ENCODE measurements at regions not wholly inside any gene's neighbourhood (a gene's known extent, or its start where the extent isn't known, plus 50 kb on each side); places are given as distances from the start of the nearest gene placed in this dataset.

GRCh38 chr4:155487210-155487609, 110.4 kb upstream of the MAP9 start:
- DNase-seq (ENCODE audit: low read depth, low spot score): no peak
- POLR2A ChIA-PET: no interaction called here
- CTCF ChIA-PET: no interaction called here
- no peak overlapping the region for H3K4me3 ChIP-seq (ENCODE audit: low read depth, low read length)
- no peak for TF ChIP-seq CTCF (IDR thresholded peaks at IDR 0.05; ENCODE audit: insufficient read depth, low read length, missing control alignments)

GRCh38 chr4:155481150-155481549, 104.4 kb upstream of the MAP9 start:
- no peak for TF ChIP-seq CTCF (IDR thresholded peaks at IDR 0.05; ENCODE audit: insufficient read depth, low read length, missing control alignments)
- ChIA-PET POLR2A (no interaction called here), CTCF (no interaction called here)
- DNase-seq (ENCODE audit: low read depth, low spot score): no peak
- H3K4me3 ChIP-seq (ENCODE audit: low read depth, low read length): no peak overlapping the region

DNA sequence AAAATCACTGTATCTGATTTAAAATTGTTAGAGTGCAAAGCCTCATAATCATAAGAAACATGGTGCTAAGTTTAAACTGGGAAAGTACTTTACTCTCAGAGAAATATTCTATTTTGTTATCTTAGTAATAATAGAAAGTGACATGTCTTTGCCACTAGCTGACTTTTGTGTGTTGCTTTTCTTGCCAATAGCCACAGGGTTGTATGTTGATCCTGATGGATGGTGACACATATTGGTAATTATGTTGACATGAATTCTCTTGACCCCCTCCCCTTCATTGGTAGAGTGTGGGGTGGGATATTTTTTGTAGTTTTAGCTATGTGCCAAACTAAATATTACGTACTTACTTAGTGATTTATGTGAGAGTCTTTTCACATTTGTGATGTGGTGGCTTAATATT, 103.1 kb upstream of the MAP9 start:
- POLR2A ChIA-PET: no interaction called here
- no peak for DNase-seq (ENCODE audit: low read depth, low spot score)
- no peak overlapping the region for H3K4me3 ChIP-seq (ENCODE audit: low read depth, low read length)
- no peak for TF ChIP-seq CTCF (IDR thresholded peaks at IDR 0.05; ENCODE audit: insufficient read depth, low read length, missing control alignments)
- CTCF ChIA-PET: no interaction called here

- CTCF ChIA-PET: no interaction called here
Observed at GRCh38 chr4:155478336-155478835, 101.6 kb upstream of the MAP9 start.

DNA sequence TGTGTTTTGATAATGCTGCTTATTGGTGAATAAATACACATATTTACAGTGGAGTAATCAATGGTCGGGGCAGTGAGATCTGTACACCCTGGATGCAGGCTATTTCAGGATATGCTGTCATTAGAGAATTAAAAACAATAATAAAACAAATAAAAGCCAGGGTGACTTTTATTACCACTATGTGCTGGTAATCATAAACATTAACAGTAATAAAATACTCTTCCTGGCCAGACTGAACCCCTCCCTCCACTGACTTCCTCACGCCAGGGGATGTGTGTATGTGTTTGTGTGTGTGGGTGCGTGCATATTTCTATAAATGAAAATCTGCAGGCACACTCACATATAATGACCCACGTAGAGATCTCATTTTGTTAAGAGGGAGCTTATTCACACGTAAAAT, 98.0 kb upstream of the MAP9 start:
- DNase-seq (ENCODE audit: low read depth, low spot score): no peak
- CTCF ChIA-PET: no interaction called here
- POLR2A ChIA-PET: no interaction called here
- no peak for TF ChIP-seq CTCF (IDR thresholded peaks at IDR 0.05; ENCODE audit: insufficient read depth, low read length, missing control alignments)
- H3K4me3 ChIP-seq (ENCODE audit: low read depth, low read length): no peak overlapping the region

More at GRCh38 chr4:155478336-155478835, 101.6 kb upstream of the MAP9 start:
- DNase-seq (ENCODE audit: low read depth, low spot score): no peak
- no peak overlapping the region for H3K4me3 ChIP-seq (ENCODE audit: low read depth, low read length)
- TF ChIP-seq CTCF (IDR thresholded peaks at IDR 0.05; ENCODE audit: insufficient read depth, low read length, missing control alignments): no peak
- POLR2A ChIA-PET: no interaction called here

DNA sequence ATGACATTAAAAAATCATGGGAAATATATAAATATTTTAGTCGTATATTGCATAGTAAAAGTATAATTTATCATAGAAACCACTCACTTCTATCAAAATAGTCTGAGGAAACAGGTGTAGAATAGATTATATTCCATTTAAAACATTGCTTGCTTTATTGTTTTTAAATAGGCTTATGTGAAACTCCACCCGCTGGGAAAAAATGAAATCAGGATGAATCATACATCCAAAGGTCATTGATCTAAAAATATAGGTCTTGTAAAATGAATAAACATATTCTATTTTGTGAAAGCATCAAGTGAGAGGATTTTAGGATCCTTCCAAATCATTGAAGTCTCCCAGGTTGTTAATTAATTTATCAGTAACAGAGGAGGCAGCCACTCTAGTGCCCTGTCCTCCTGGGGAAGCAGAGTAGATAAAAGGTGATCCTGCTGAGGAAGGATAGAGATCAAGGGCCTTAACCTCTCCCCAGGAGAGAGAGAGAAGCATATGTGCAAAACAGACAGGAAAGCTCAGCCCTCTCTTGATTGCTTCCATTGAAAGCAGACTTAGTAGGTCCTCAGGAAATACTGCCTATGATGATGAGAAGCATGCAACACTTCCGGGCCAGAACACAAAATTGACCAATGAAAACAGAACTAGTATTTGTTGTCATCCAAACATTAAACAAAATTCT, 96.8 kb upstream of the MAP9 start:
- DNase-seq (ENCODE audit: low read depth, low spot score): no peak
- H3K4me3 ChIP-seq (ENCODE audit: low read depth, low read length): no peak overlapping the region
- TF ChIP-seq CTCF (IDR thresholded peaks at IDR 0.05; ENCODE audit: insufficient read depth, low read length, missing control alignments): no peak
- POLR2A ChIA-PET: no interaction called here
- CTCF ChIA-PET: no interaction called here
